Osteocyte (in vitro differentiated cells): ENCODE measurements at regions not wholly inside any gene's neighbourhood (a gene's known extent, or its start where the extent isn't known, plus 50 kb on each side); places are given as distances from the start of the nearest gene placed in this dataset.

Experiments used
- DNase-seq: peaks from one replicate; pipeline ENCODE4 v3.0.0; 2021; ENCODE audit warnings: mixed read lengths; ENCODE audit not compliant: unreplicated experiment; ENCODE audit errors: extremely low spot score
- H3K27ac Mint-ChIP-seq: one replicate; pipeline ENCODE4 v1.8.0; 2021; ENCODE audit warnings: mild to moderate bottlenecking, mixed read lengths; ENCODE audit not compliant: unreplicated experiment
- H3K27me3 Mint-ChIP-seq: one replicate; pipeline ENCODE4 v1.8.0; 2021; ENCODE audit warnings: mixed read lengths; ENCODE audit not compliant: unreplicated experiment
- H3K36me3 Mint-ChIP-seq: one replicate; pipeline ENCODE4 v1.8.0; 2021; ENCODE audit warnings: mixed read lengths; ENCODE audit not compliant: unreplicated experiment
- H3K4me1 Mint-ChIP-seq: one replicate; pipeline ENCODE4 v1.8.0; 2021; ENCODE audit warnings: mixed read lengths; ENCODE audit not compliant: unreplicated experiment
- H3K4me3 Mint-ChIP-seq: one replicate; pipeline ENCODE4 v1.8.0; 2021; ENCODE audit warnings: mild to moderate bottlenecking, moderate library complexity, mixed read lengths; ENCODE audit not compliant: unreplicated experiment
- H3K9me3 Mint-ChIP-seq: one replicate; pipeline ENCODE4 v1.8.0; 2021; ENCODE audit warnings: mixed read lengths; ENCODE audit not compliant: unreplicated experiment
- CTCF ChIP-seq: fragments of 200-600 bp; sonication (generic); IDR thresholded peaks from 2 replicates; pipeline ENCODE4 v1.5.0; 2021; ENCODE audit warnings: antibody characterized with exemption, mild to moderate bottlenecking, moderate library complexity

- peaks cover 2% of the 10 kb centered on the region for H3K36me3 Mint-ChIP-seq
- H3K4me1 Mint-ChIP-seq = peaks cover 30% of the 10 kb centered on the region
- peaks cover 9% of the 10 kb centered on the region for H3K9me3 Mint-ChIP-seq
- no peak for TF ChIP-seq CTCF
- H3K4me3 Mint-ChIP-seq = no peak overlapping the region
- H3K27me3 Mint-ChIP-seq = no peaks in the 10 kb centered on the region
- no peak overlapping the region for H3K27ac Mint-ChIP-seq
- DNase-seq = no peak
These were observed 73.4 kb upstream of the ETV6 start for GRCh38 chr12:11576104-11576503.

- H3K4me1 Mint-ChIP-seq = peaks cover 33% of the 10 kb centered on the region
- H3K27ac Mint-ChIP-seq = no peak overlapping the region
- H3K36me3 Mint-ChIP-seq = peaks cover 2% of the 10 kb centered on the region
- TF ChIP-seq CTCF = no peak
- H3K27me3 Mint-ChIP-seq = peaks cover 2% of the 10 kb centered on the region
- no peak for DNase-seq
- H3K4me3 Mint-ChIP-seq = no peak overlapping the region
- H3K9me3 Mint-ChIP-seq = peaks cover 9% of the 10 kb centered on the region
These were observed 71.7 kb upstream of the ETV6 start for GRCh38 chr12:11577658-11578260.

GRCh38 chr12:11578461-11578993 is 70.9 kb upstream of the ETV6 start:
- Mint-ChIP-seq H3K36me3 (peaks cover 2% of the 10 kb centered on the region), H3K27ac (no peak overlapping the region), H3K27me3 (peaks cover 2% of the 10 kb centered on the region), H3K9me3 (peaks cover 9% of the 10 kb centered on the region), H3K4me3 (no peak overlapping the region), H3K4me1 (peaks cover 33% of the 10 kb centered on the region)
- DNase-seq = no peak
- no peak for TF ChIP-seq CTCF

- Mint-ChIP-seq H3K9me3 (peaks cover under 1% of the 10 kb centered on the region), H3K4me3 (no peak overlapping the region), H3K27me3 (peaks cover 7% of the 10 kb centered on the region), H3K27ac (peak overlapping the region; percentile 66), H3K36me3 (no peaks in the 10 kb centered on the region), H3K4me1 (peaks cover 33% of the 10 kb centered on the region)
- TF ChIP-seq CTCF = no peak
- DNase-seq = no peak
These were observed 69.2 kb upstream of the ETV6 start for GRCh38 chr12:11580125-11580751.

- DNase-seq = no peak
- peak; percentile 72 for TF ChIP-seq CTCF
- H3K4me3 Mint-ChIP-seq = no peak overlapping the region
- no peaks in the 10 kb centered on the region for H3K36me3 Mint-ChIP-seq
- H3K9me3 Mint-ChIP-seq = no peaks in the 10 kb centered on the region
- no peak overlapping the region for H3K27ac Mint-ChIP-seq
- peaks cover 7% of the 10 kb centered on the region for H3K27me3 Mint-ChIP-seq
- H3K4me1 Mint-ChIP-seq = peaks cover 33% of the 10 kb centered on the region
These were observed 68.2 kb upstream of the ETV6 start for GRCh38 chr12:11581179-11581755.
